ENCODE measurements at regions not wholly inside any gene's neighbourhood (a gene's known extent, or its start where the extent isn't known, plus 50 kb on each side); places are given as distances from the start of the nearest gene placed in this dataset.

GRCh38 chr7:20963556-20964280, 177.0 kb upstream of the SP8 start:
- H3K4me1 ChIP-seq (ENCODE audit: control insufficient read depth in 2 of 2, insufficient read depth in 2 of 2, low read length in 1 of 2), result peaks cover 0 to 2% of the 10 kb centered on the region in 2 donors
- no peaks in the 10 kb centered on the region for H3K36me3 ChIP-seq (ENCODE audit: control insufficient read depth in 2 of 2, insufficient read depth in 2 of 2, low read length in 1 of 2)
- H3K27me3 ChIP-seq (ENCODE audit: control insufficient read depth in 1 of 2, insufficient read depth in 2 of 2, low read length in 2 of 2), result no peaks in the 10 kb centered on the region
- no peak overlapping the region for H3K4me3 ChIP-seq (ENCODE audit: low read depth in 1 of 2, low read length in 2 of 2)
- no peak overlapping the region for H3K27ac ChIP-seq (ENCODE audit: low read depth in 2 of 2, low read length in 1 of 2)
- no peaks in the 10 kb centered on the region for H3K9me3 ChIP-seq (ENCODE audit: control insufficient read depth in 2 of 2, insufficient read depth in 1 of 2, low read depth in 1 of 2, low read length in 1 of 2)
- 68 to 85% methylated on average over 3 of the region's 3 CpGs for WGBS, 2 donors

- WGBS, 2 donors, result 79 to 84% methylated on average over 5 of the region's 5 CpGs
- Histone ChIP-seq H3K27ac (ENCODE audit: low read depth in 2 of 2, low read length in 1 of 2) (no peak overlapping the region), H3K9me3 (ENCODE audit: control insufficient read depth in 2 of 2, insufficient read depth in 1 of 2, low read depth in 1 of 2, low read length in 1 of 2) (no peaks in the 10 kb centered on the region), H3K4me3 (ENCODE audit: low read depth in 1 of 2, low read length in 2 of 2) (no peak overlapping the region), H3K4me1 (ENCODE audit: control insufficient read depth in 2 of 2, insufficient read depth in 2 of 2, low read length in 1 of 2) (no peaks in the 10 kb centered on the region), H3K27me3 (ENCODE audit: control insufficient read depth in 1 of 2, insufficient read depth in 2 of 2, low read length in 2 of 2) (no peaks in the 10 kb centered on the region), H3K36me3 (ENCODE audit: control insufficient read depth in 2 of 2, insufficient read depth in 2 of 2, low read length in 1 of 2) (no peaks in the 10 kb centered on the region)
Measured at GRCh38 chr7:20964281-20964918, 177.7 kb upstream of the SP8 start.

DNA sequence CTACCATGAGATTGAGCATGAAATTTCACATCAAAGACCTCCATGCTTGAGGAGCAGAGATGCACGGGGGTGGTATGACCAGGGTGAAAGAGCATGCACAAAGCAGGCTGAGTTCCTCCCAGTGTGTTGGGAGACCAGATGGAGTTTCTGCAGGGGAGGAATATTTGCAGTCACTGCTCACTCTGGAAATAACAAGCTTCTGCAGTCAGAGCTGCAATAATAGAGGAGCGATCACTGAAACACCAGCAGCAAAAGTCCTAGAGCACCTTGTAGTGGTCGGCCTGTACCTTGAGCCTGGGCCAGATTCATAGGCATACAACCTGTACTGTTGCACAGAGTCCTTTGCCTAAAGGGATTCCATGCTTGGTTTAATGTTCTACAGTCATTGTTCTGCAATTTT, 184.5 kb upstream of the SP8 start:
- no peak overlapping the region for H3K4me3 ChIP-seq (ENCODE audit: low read depth in 1 of 2, low read length in 2 of 2)
- WGBS, 2 donors, result 57 to 61% methylated on average over 3 of the region's 3 CpGs

GRCh38 chr7:20980232-20980631, 193.5 kb upstream of the SP8 start:
- Histone ChIP-seq H3K27ac (ENCODE audit: low read depth in 2 of 2, low read length in 1 of 2) (no peak overlapping the region), H3K4me1 (ENCODE audit: control insufficient read depth in 2 of 2, insufficient read depth in 2 of 2, low read length in 1 of 2) (no peaks in the 10 kb centered on the region), H3K27me3 (ENCODE audit: control insufficient read depth in 1 of 2, insufficient read depth in 2 of 2, low read length in 2 of 2) (no peaks in the 10 kb centered on the region), H3K4me3 (ENCODE audit: low read depth in 1 of 2, low read length in 2 of 2) (no peak overlapping the region), H3K9me3 (ENCODE audit: control insufficient read depth in 2 of 2, insufficient read depth in 1 of 2, low read depth in 1 of 2, low read length in 1 of 2) (no peaks in the 10 kb centered on the region), H3K36me3 (ENCODE audit: control insufficient read depth in 2 of 2, insufficient read depth in 2 of 2, low read length in 1 of 2) (no peaks in the 10 kb centered on the region)
- 72 to 81% methylated on average over 8 of the region's 8 CpGs for WGBS, 2 donors

More for the DNA sequence above, 184.5 kb upstream of the SP8 start:
- H3K4me1 ChIP-seq (ENCODE audit: control insufficient read depth in 2 of 2, insufficient read depth in 2 of 2, low read length in 1 of 2), result no peaks in the 10 kb centered on the region
- H3K27me3 ChIP-seq (ENCODE audit: control insufficient read depth in 1 of 2, insufficient read depth in 2 of 2, low read length in 2 of 2), result no peaks in the 10 kb centered on the region
- H3K27ac ChIP-seq (ENCODE audit: low read depth in 2 of 2, low read length in 1 of 2), result no peak overlapping the region
- no peaks in the 10 kb centered on the region for H3K36me3 ChIP-seq (ENCODE audit: control insufficient read depth in 2 of 2, insufficient read depth in 2 of 2, low read length in 1 of 2)
- no peaks in the 10 kb centered on the region for H3K9me3 ChIP-seq (ENCODE audit: control insufficient read depth in 2 of 2, insufficient read depth in 1 of 2, low read depth in 1 of 2, low read length in 1 of 2)

GRCh38 chr7:20980668-20981264, 194.1 kb upstream of the SP8 start:
- no peak overlapping the region for H3K27ac ChIP-seq (ENCODE audit: low read depth in 2 of 2, low read length in 1 of 2)
- no peaks in the 10 kb centered on the region for H3K27me3 ChIP-seq (ENCODE audit: control insufficient read depth in 1 of 2, insufficient read depth in 2 of 2, low read length in 2 of 2)
- WGBS, 2 donors, result 37 to 44% methylated on average over 7 of the region's 7 CpGs

GRCh38 chr7:20988340-20988739, 201.7 kb upstream of the SP8 start:
- 87% methylated on average over 3 of the region's 3 CpGs for WGBS, 2 donors
- no peaks in the 10 kb centered on the region for H3K27me3 ChIP-seq (ENCODE audit: control insufficient read depth in 1 of 2, insufficient read depth in 2 of 2, low read length in 2 of 2)
- no peaks in the 10 kb centered on the region for H3K9me3 ChIP-seq (ENCODE audit: control insufficient read depth in 2 of 2, insufficient read depth in 1 of 2, low read depth in 1 of 2, low read length in 1 of 2)
- H3K27ac ChIP-seq (ENCODE audit: low read depth in 2 of 2, low read length in 1 of 2), result no peak overlapping the region
- no peak overlapping the region for H3K4me3 ChIP-seq (ENCODE audit: low read depth in 1 of 2, low read length in 2 of 2)
- no peaks in the 10 kb centered on the region for H3K4me1 ChIP-seq (ENCODE audit: control insufficient read depth in 2 of 2, insufficient read depth in 2 of 2, low read length in 1 of 2)
- H3K36me3 ChIP-seq (ENCODE audit: control insufficient read depth in 2 of 2, insufficient read depth in 2 of 2, low read length in 1 of 2), result no peaks in the 10 kb centered on the region

More at GRCh38 chr7:20980668-20981264, 194.1 kb upstream of the SP8 start:
- Histone ChIP-seq H3K4me1 (ENCODE audit: control insufficient read depth in 2 of 2, insufficient read depth in 2 of 2, low read length in 1 of 2) (no peaks in the 10 kb centered on the region), H3K4me3 (ENCODE audit: low read depth in 1 of 2, low read length in 2 of 2) (no peak overlapping the region), H3K36me3 (ENCODE audit: control insufficient read depth in 2 of 2, insufficient read depth in 2 of 2, low read length in 1 of 2) (no peaks in the 10 kb centered on the region), H3K9me3 (ENCODE audit: control insufficient read depth in 2 of 2, insufficient read depth in 1 of 2, low read depth in 1 of 2, low read length in 1 of 2) (no peaks in the 10 kb centered on the region)

GRCh38 chr7:20991544-20991943, 204.9 kb upstream of the SP8 start:
- Histone ChIP-seq H3K4me1 (ENCODE audit: control insufficient read depth in 2 of 2, insufficient read depth in 2 of 2, low read length in 1 of 2) (no peaks in the 10 kb centered on the region), H3K27me3 (ENCODE audit: control insufficient read depth in 1 of 2, insufficient read depth in 2 of 2, low read length in 2 of 2) (no peaks in the 10 kb centered on the region), H3K9me3 (ENCODE audit: control insufficient read depth in 2 of 2, insufficient read depth in 1 of 2, low read depth in 1 of 2, low read length in 1 of 2) (no peaks in the 10 kb centered on the region), H3K4me3 (ENCODE audit: low read depth in 1 of 2, low read length in 2 of 2) (no peak overlapping the region), H3K27ac (ENCODE audit: low read depth in 2 of 2, low read length in 1 of 2) (no peak overlapping the region), H3K36me3 (ENCODE audit: control insufficient read depth in 2 of 2, insufficient read depth in 2 of 2, low read length in 1 of 2) (no peaks in the 10 kb centered on the region)

GRCh38 chr7:20993693-20994092, 207.0 kb upstream of the SP8 start:
- Histone ChIP-seq H3K36me3 (ENCODE audit: control insufficient read depth in 2 of 2, insufficient read depth in 2 of 2, low read length in 1 of 2) (no peaks in the 10 kb centered on the region), H3K27me3 (ENCODE audit: control insufficient read depth in 1 of 2, insufficient read depth in 2 of 2, low read length in 2 of 2) (no peaks in the 10 kb centered on the region), H3K4me3 (ENCODE audit: low read depth in 1 of 2, low read length in 2 of 2) (no peak overlapping the region), H3K9me3 (ENCODE audit: control insufficient read depth in 2 of 2, insufficient read depth in 1 of 2, low read depth in 1 of 2, low read length in 1 of 2) (no peaks in the 10 kb centered on the region), H3K4me1 (ENCODE audit: control insufficient read depth in 2 of 2, insufficient read depth in 2 of 2, low read length in 1 of 2) (no peaks in the 10 kb centered on the region), H3K27ac (ENCODE audit: low read depth in 2 of 2, low read length in 1 of 2) (no peak overlapping the region)
- 39 to 76% methylated on average over 1 of the region's 1 CpG for WGBS, 2 donors

DNA sequence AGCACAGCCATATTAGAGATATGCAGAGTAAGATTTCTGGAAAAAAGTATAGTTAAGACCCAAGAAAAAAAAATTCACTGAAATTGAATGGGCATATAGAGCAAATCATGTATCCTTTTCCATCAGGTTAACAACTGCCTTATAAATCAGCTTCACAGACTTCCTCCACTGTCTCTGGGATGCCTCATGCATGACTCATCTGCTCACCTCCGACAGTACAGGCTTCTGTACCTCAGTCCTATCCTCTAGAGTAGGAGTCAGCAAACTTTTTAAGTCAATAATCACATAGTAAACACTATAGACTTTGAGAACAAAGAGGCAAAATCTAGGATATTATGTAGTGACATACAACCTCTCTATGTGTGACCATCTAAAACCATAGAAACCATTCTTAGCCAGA, 211.6 kb upstream of the SP8 start:
- H3K4me3 ChIP-seq (ENCODE audit: low read depth in 1 of 2, low read length in 2 of 2), result no peak overlapping the region
- H3K36me3 ChIP-seq (ENCODE audit: control insufficient read depth in 2 of 2, insufficient read depth in 2 of 2, low read length in 1 of 2), result no peaks in the 10 kb centered on the region
- H3K27ac ChIP-seq (ENCODE audit: low read depth in 2 of 2, low read length in 1 of 2), result no peak overlapping the region
- H3K27me3 ChIP-seq (ENCODE audit: control insufficient read depth in 1 of 2, insufficient read depth in 2 of 2, low read length in 2 of 2), result no peaks in the 10 kb centered on the region
- 18 to 26% methylated on average over 1 of the region's 1 CpG for WGBS, 2 donors
- H3K4me1 ChIP-seq (ENCODE audit: control insufficient read depth in 2 of 2, insufficient read depth in 2 of 2, low read length in 1 of 2), result no peaks in the 10 kb centered on the region
- H3K9me3 ChIP-seq (ENCODE audit: control insufficient read depth in 2 of 2, insufficient read depth in 1 of 2, low read depth in 1 of 2, low read length in 1 of 2), result no peaks in the 10 kb centered on the region

DNA sequence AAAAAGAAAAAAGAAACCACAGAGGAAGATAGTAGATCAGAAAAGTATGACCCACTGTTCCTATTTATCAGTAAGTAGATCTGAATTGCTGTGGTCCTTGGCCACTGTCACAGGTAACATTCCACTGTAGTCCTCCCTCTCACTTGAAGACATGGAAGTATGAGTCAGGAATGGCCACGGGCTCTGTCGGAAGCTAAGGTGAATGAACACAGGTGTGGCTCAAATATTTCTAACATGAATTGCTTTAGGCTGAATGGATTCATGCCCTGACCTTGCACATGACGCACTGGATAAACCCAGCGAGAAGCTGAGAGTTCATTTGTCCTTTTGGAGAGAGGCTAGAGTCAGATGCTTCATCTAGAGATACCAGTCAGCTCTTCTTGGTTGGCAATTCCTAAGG, 224.5 kb upstream of the SP8 start:
- H3K27ac ChIP-seq (ENCODE audit: low read depth in 2 of 2, low read length in 1 of 2), result no peak overlapping the region
- H3K36me3 ChIP-seq (ENCODE audit: control insufficient read depth in 2 of 2, insufficient read depth in 2 of 2, low read length in 1 of 2), result no peaks in the 10 kb centered on the region
- H3K4me3 ChIP-seq (ENCODE audit: low read depth in 1 of 2, low read length in 2 of 2), result no peak overlapping the region
- no peaks in the 10 kb centered on the region for H3K9me3 ChIP-seq (ENCODE audit: control insufficient read depth in 2 of 2, insufficient read depth in 1 of 2, low read depth in 1 of 2, low read length in 1 of 2)
- H3K4me1 ChIP-seq (ENCODE audit: control insufficient read depth in 2 of 2, insufficient read depth in 2 of 2, low read length in 1 of 2), result no peaks in the 10 kb centered on the region
- H3K27me3 ChIP-seq (ENCODE audit: control insufficient read depth in 1 of 2, insufficient read depth in 2 of 2, low read length in 2 of 2), result no peaks in the 10 kb centered on the region
- WGBS, 2 donors, result 57 to 73% methylated on average over 4 of the region's 4 CpGs
